ENCODE measurements at regions not wholly inside any gene's neighbourhood (a gene's known extent, or its start where the extent isn't known, plus 50 kb on each side); places are given as distances from the start of the nearest gene placed in this dataset.

DNA sequence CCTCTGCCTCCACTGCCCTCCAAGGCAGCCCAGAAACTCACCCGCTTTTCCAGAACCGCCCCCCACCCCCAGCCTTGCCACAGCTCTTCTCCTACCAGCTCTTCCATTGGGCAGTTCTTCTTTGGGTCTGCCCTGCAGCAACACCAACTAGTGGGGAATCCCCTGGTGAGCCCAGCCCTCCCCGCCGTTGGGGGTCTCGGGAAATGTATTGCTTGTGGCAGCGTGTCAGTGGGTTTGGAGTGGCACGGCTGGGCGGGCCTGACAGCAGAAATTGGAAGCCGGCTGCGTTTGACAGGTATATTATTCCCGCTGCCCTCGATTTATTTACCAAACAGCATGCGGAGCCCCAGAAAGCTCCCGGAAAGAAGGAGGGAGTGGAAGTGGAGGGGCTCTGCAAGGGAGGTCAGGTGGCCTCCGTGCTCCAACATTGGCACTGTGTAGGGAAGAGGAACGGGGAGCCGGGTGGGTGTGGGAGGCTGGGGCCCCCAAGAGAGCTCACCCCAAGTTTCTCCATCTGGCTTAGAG is 65.2 kb upstream of the NECTIN1 start:
- TF ChIP-seq, protein P1, sequence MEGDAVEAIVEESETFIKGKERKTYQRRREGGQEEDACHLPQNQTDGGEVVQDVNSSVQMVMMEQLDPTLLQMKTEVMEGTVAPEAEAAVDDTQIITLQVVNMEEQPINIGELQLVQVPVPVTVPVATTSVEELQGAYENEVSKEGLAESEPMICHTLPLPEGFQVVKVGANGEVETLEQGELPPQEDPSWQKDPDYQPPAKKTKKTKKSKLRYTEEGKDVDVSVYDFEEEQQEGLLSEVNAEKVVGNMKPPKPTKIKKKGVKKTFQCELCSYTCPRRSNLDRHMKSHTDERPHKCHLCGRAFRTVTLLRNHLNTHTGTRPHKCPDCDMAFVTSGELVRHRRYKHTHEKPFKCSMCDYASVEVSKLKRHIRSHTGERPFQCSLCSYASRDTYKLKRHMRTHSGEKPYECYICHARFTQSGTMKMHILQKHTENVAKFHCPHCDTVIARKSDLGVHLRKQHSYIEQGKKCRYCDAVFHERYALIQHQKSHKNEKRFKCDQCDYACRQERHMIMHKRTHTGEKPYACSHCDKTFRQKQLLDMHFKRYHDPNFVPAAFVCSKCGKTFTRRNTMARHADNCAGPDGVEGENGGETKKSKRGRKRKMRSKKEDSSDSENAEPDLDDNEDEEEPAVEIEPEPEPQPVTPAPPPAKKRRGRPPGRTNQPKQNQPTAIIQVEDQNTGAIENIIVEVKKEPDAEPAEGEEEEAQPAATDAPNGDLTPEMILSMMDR (IDR thresholded peaks at IDR 0.05), result no peak
- TF ChIP-seq POLR2A (IDR thresholded peaks at IDR 0.05), result no peak
